SK-N-MC (cell line): ENCODE measurements at regions not wholly inside any gene's neighbourhood (a gene's known extent, or its start where the extent isn't known, plus 50 kb on each side); places are given as distances from the start of the nearest gene placed in this dataset.

Source experiments
- EZH2 ChIP-seq: fragments of 200-600 bp; sonication (generic); IDR thresholded peaks from one replicate; pipeline ENCODE4 v1.6.1; 2017; ENCODE audit warnings: antibody characterized with exemption
- FOXP2 ChIP-seq: optimal IDR thresholded peaks from 2 replicates; pipeline ENCODE3; 2011; ENCODE audit warnings: mild to moderate bottlenecking, moderate library complexity; ENCODE audit not compliant: insufficient read depth; ENCODE audit errors: extremely low read length, control extremely low read depth
- POLR2AphosphoS5 ChIP-seq: IDR thresholded peaks from 2 replicates; pipeline ENCODE4 v1.6.1; 2012; ENCODE audit warnings: mild to moderate bottlenecking, low read depth, low read length, borderline replicate concordance

DNA sequence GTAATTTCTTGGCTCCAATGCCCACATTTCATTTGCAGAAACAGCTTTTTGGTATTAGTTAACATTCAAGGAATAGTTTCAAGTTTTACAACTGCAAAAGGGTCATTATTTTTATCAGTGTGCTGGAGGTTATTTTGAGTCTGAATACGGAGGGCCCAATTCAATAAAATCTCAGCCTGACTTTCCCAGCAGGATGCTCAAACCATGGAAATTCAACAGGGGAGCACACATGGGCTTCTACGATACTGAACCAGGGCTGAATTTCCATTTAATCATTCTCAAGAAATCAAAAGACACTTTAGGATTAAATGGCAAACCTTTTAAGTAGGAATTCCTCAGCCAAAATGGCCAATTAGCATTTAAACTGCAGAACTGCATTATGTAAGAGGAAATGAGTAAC is 700.9 kb upstream of the ANKRD30A start:
- TF ChIP-seq EZH2 (no peak), POLR2AphosphoS5 (no peak), FOXP2 (no peak)
